HG03045 (cell line): ENCODE measurements at regions not wholly inside any gene's neighbourhood (a gene's known extent, or its start where the extent isn't known, plus 50 kb on each side); places are given as distances from the start of the nearest gene placed in this dataset.
A peak's percentile ranks its signal among the peaks of the same experiment; 100 is the strongest.
"Not testable (repeated sequence)": the region's sequence is repeated elsewhere in the genome, so short reads cannot be mapped to it uniquely, and the experiment has no call there.

Experiments
- ATAC-seq: cut with Tn5 transposase; IDR thresholded peaks from one replicate; pipeline ENCODE4 v1.9.1; 2021; ENCODE audit warnings: mild to moderate bottlenecking, moderate library complexity; ENCODE audit not compliant: unreplicated experiment

GRCh38 chr3:103134023-103134724 is 699.4 kb downstream of the ZPLD1 start:
- no peak for ATAC-seq

- no peak for ATAC-seq
These were observed 701.8 kb downstream of the ZPLD1 start for GRCh38 chr3:103136621-103137020.

GRCh38 chr3:103137830-103138229 is 703.0 kb downstream of the ZPLD1 start:
- ATAC-seq = no peak

GRCh38 chr3:103158183-103158582 is 723.4 kb downstream of the ZPLD1 start:
- ATAC-seq = no peak

GRCh38 chr3:103166890-103167289 is 732.1 kb downstream of the ZPLD1 start:
- ATAC-seq = no peak

GRCh38 chr3:103167850-103168249 is 733.0 kb downstream of the ZPLD1 start:
- no peak for ATAC-seq

- no peak for ATAC-seq
These were observed 734.5 kb downstream of the ZPLD1 start for GRCh38 chr3:103169289-103169688.

- no peak for ATAC-seq
These were observed 735.8 kb downstream of the ZPLD1 start for GRCh38 chr3:103170651-103171050.

- ATAC-seq = no peak
These were observed 739.1 kb downstream of the ZPLD1 start for GRCh38 chr3:103173940-103174339.

- ATAC-seq = no peak
These were observed 746.3 kb downstream of the ZPLD1 start for GRCh38 chr3:103181160-103181559.

- ATAC-seq = no peak
These were observed 750.0 kb downstream of the ZPLD1 start for GRCh38 chr3:103184772-103185171.

- no peak for ATAC-seq
These were observed 755.1 kb downstream of the ZPLD1 start for GRCh38 chr3:103189941-103190340.

GRCh38 chr3:103195216-103195615 is 760.4 kb downstream of the ZPLD1 start:
- no peak for ATAC-seq

- no peak for ATAC-seq
These were observed 768.6 kb downstream of the ZPLD1 start for GRCh38 chr3:103203441-103203840.

- ATAC-seq = no peak
These were observed 775.8 kb downstream of the ZPLD1 start for GRCh38 chr3:103210583-103210982.

- ATAC-seq = peak; percentile 100
These were observed 783.3 kb downstream of the ZPLD1 start for GRCh38 chr3:103218146-103218545.

GRCh38 chr3:103218793-103219192 is 784.0 kb downstream of the ZPLD1 start:
- ATAC-seq = no peak

- ATAC-seq = no peak
These were observed 792.8 kb downstream of the ZPLD1 start for GRCh38 chr3:103227651-103228050.

GRCh38 chr3:103247459-103247858 is 812.6 kb downstream of the ZPLD1 start:
- no peak for ATAC-seq

GRCh38 chr3:103254827-103255226 is 820.0 kb downstream of the ZPLD1 start:
- not testable (repeated sequence) for ATAC-seq

- no peak for ATAC-seq
These were observed 834.5 kb downstream of the ZPLD1 start for GRCh38 chr3:103269287-103269686.

- no peak for ATAC-seq
These were observed 836.8 kb downstream of the ZPLD1 start for GRCh38 chr3:103271575-103271974.

GRCh38 chr3:103295974-103296570 is 861.3 kb downstream of the ZPLD1 start:
- no peak for ATAC-seq
